GM12878 (cell line): ENCODE measurements at regions not wholly inside any gene's neighbourhood (a gene's known extent, or its start where the extent isn't known, plus 50 kb on each side); places are given as distances from the start of the nearest gene placed in this dataset.

Experiments used
- ATAC-seq: fragments of 200-7000 bp; cut with Tn5 transposase; 3 replicates; pipeline ENCODE4 v1.9.1; 2020; ENCODE audit warnings: mild to moderate bottlenecking, moderate library complexity
- BruUV-seq: library from RNA; stranded (reverse); fragments of 400-500 nt; replicated peaks from 2 replicates; lab custom pipeline; 2021; lab: Mats Ljungman, UMichigan
- CTCF ChIA-PET: fragments of 300-600 bp; sonication (Branson Sonifier 250); formaldehyde crosslinking; extraction: SDS; loops from one replicate; lab custom pipeline; 2021; ENCODE audit warnings: inconsistent platforms; lab: Yijun Ruan, JAX
- POLR2A ChIA-PET: fragments of 350-600 bp; formaldehyde crosslinking; extraction: SDS; loops from one replicate; lab custom pipeline; 2021; ENCODE audit warnings: inconsistent platforms; lab: Charles Lee
- RAD21 ChIA-PET: fragments of 300-600 bp; sonication (Branson Sonifier 250); formaldehyde crosslinking; loops from one replicate; lab custom pipeline; 2023; ENCODE audit warnings: antibody characterized with exemption; ENCODE audit not compliant: unreplicated experiment; lab: Charles Lee
- SMC1A ChIA-PET: fragments of 300-600 bp; sonication (Branson Sonifier 250); formaldehyde crosslinking; loops from one replicate; lab custom pipeline; 2023; ENCODE audit not compliant: unreplicated experiment, uncharacterized antibody; lab: Charles Lee
- DNase-seq: peaks from one replicate; pipeline ENCODE4 v3.0.0-alpha.2; 2011; ENCODE audit warnings: low read depth, low spot score
- FAIRE-seq: peaks from 3 replicates; lab custom pipeline; 2011; peaks lifted over from hg19 to GRCh38; lab: Jason Lieb, UNC
- H2AFZ ChIP-seq: 2 replicates; pipeline ENCODE4 v1.6.0; 2011; ENCODE audit warnings: low read depth, low read length, control low read depth; ENCODE audit not compliant: control insufficient read depth
- H3K27ac ChIP-seq: 2 replicates; pipeline ENCODE4 v1.5.1; 2011; ENCODE audit warnings: control low read depth; ENCODE audit not compliant: control insufficient read depth, insufficient read depth
- H3K27me3 ChIP-seq, 2 experiments: replicated peaks in 1 of 2; 2 replicates each; pipeline versions ENCODE4 v1.6.0 to v1.6.1; 2011; ENCODE audit warnings: low read length in 1 of 2; ENCODE audit not compliant: control insufficient read depth in 2 of 2, insufficient read depth in 2 of 2
- H3K36me3 ChIP-seq, 2 experiments: 2 replicates each; pipeline ENCODE4 v1.5.1; 2011; ENCODE audit warnings: low read length in 1 of 2; ENCODE audit not compliant: control insufficient read depth in 2 of 2, insufficient read depth in 2 of 2
- H3K4me1 ChIP-seq: 2 replicates; pipeline ENCODE4 v1.6.1; 2011; ENCODE audit warnings: mild to moderate bottlenecking, low read length, moderate library complexity, mixed read lengths; ENCODE audit not compliant: control insufficient read depth, insufficient read depth
- H3K4me2 ChIP-seq: 2 replicates; pipeline ENCODE4 v1.6.0; 2011; ENCODE audit warnings: control low read depth; ENCODE audit not compliant: control insufficient read depth, insufficient read depth
- H3K4me3 ChIP-seq: fragments of 200-600 bp; sonication (generic); 2 replicates; pipeline ENCODE4 v1.5.1; 2016
- H3K79me2 ChIP-seq: 2 replicates; pipeline ENCODE4 v1.6.0; 2011; ENCODE audit warnings: low read length; ENCODE audit not compliant: control insufficient read depth, insufficient read depth
- H3K9ac ChIP-seq: 2 replicates; pipeline ENCODE4 v1.8.0; 2011; ENCODE audit warnings: low read length, control low read depth, mixed read lengths; ENCODE audit not compliant: control insufficient read depth, insufficient read depth
- H3K9me3 ChIP-seq: replicated peaks from 3 replicates; pipeline ENCODE4 v1.5.1; 2011; ENCODE audit warnings: mild to moderate bottlenecking, low read length; ENCODE audit not compliant: control insufficient read depth, insufficient read depth
- H4K20me1 ChIP-seq: 2 replicates; pipeline ENCODE4 v1.6.0; 2011; ENCODE audit not compliant: control insufficient read depth, insufficient read depth
- BCL11A ChIP-seq: IDR thresholded peaks from 2 replicates; pipeline ENCODE4 v1.6.1; 2011; ENCODE audit warnings: low read depth, low read length
- ZNF217 ChIP-seq: fragments of 450-650 bp; IDR thresholded peaks from 2 replicates; pipeline ENCODE4 v1.6.1; 2017; ENCODE audit warnings: antibody characterized with exemption, mild to moderate bottlenecking
- ZNF384 ChIP-seq: IDR thresholded peaks from 2 replicates; pipeline ENCODE4 v1.6.1; 2012; ENCODE audit warnings: low read depth, mild to moderate bottlenecking, low read length, improper control_type of control experiment, borderline replicate concordance
- ZSCAN29 ChIP-seq: fragments of 450-650 bp; IDR thresholded peaks from 2 replicates; pipeline ENCODE4 v1.6.1; 2017; ENCODE audit warnings: mild to moderate bottlenecking, moderate library complexity
- in situ Hi-C: fragments of 300-500 bp; cut with MboI; formaldehyde crosslinking; loops from 9 replicates; pipeline ENCODE4 v1.14.3; 2018; ENCODE audit warnings: mixed read lengths
- intact Hi-C: fragments of 100-400 bp; cut with micrococcal nuclease; formaldehyde crosslinking; loops from one replicate; pipeline ENCODE4 v1.14.2; 2022; ENCODE audit not compliant: unreplicated experiment
- TF ChIP-seq, protein P1 (sequence below), 3 experiments: IDR thresholded peaks in 2 of 3; conservative IDR thresholded peaks in 1 of 3; 2 replicates each; pipeline ENCODE4 v1.5.1; 2011; ENCODE audit warnings: low read depth in 3 of 3, low read length in 3 of 3, mild to moderate bottlenecking in 3 of 3, control low read depth in 2 of 3, moderate library complexity in 2 of 3, inconsistent platforms in 1 of 3, mixed read lengths in 1 of 3; ENCODE audit not compliant: control insufficient read depth in 2 of 3, insufficient read depth in 1 of 3; ENCODE audit errors: extremely low read depth in 1 of 3
- TF ChIP-seq, protein P2 (sequence below): fragments of 450-650 bp; conservative IDR thresholded peaks from 2 replicates; pipeline ENCODE4 v1.6.1; 2017; ENCODE audit warnings: mild to moderate bottlenecking, moderate library complexity
- TF ChIP-seq, protein P3 (sequence below): fragments of 450-650 bp; IDR thresholded peaks from 2 replicates; pipeline ENCODE4 v1.6.1; 2014; ENCODE audit warnings: mild to moderate bottlenecking
- TF ChIP-seq, protein P4 (sequence below): fragments of 450-650 bp; IDR thresholded peaks from 2 replicates; pipeline ENCODE4 v1.6.1; 2016; ENCODE audit warnings: mild to moderate bottlenecking

DNA sequence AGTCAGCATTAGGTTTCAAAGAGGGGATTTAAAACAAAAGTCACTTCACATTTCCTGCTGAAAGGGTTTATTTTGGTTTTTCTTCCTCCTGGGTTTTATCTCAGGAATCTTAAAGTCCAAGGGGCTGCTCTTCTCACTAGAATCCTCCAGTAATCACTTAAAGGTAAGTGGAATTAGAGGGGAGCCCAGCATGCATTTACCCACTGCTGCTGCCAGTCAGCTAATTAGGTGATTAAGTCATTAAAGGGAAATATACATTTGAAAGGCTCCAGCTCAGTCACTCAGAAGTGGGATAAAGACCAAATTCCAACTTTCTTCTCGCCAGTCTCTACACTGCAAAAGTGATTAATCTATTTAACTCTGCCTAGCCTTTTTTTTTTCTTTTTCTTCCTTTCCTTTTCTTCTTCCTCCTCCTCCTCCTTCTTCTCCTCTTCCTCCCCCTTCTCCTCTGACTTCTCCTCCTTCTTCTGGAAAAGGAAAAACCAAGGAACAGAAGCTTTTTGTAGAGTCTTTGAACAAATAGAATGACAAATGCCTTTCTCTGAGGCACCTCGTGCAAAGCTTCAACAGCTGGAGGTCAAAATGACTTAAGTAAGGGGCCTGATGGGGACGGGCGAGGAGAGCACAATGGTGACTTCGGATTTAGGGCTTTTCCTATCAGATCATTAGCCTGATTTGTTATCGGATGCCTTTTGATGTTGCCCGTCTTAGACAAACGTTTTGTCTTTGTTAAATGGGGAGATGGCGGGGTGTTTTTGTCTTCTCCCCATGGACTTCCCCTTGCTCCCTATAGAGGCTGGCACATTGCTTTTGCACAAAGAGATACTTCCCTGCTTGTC, 617.6 kb downstream of the IRX1 start (continued):
- TF ChIP-seq, protein P1, sequence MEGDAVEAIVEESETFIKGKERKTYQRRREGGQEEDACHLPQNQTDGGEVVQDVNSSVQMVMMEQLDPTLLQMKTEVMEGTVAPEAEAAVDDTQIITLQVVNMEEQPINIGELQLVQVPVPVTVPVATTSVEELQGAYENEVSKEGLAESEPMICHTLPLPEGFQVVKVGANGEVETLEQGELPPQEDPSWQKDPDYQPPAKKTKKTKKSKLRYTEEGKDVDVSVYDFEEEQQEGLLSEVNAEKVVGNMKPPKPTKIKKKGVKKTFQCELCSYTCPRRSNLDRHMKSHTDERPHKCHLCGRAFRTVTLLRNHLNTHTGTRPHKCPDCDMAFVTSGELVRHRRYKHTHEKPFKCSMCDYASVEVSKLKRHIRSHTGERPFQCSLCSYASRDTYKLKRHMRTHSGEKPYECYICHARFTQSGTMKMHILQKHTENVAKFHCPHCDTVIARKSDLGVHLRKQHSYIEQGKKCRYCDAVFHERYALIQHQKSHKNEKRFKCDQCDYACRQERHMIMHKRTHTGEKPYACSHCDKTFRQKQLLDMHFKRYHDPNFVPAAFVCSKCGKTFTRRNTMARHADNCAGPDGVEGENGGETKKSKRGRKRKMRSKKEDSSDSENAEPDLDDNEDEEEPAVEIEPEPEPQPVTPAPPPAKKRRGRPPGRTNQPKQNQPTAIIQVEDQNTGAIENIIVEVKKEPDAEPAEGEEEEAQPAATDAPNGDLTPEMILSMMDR (IDR thresholded peaks at IDR 0.05 in 2 of 3, conservative IDR thresholded peaks at IDR 0.05 in 1 of 3; ENCODE audit: control insufficient read depth in 2 of 3, extremely low read depth in 1 of 3, insufficient read depth in 1 of 3, low read depth in 3 of 3, low read length in 3 of 3) = no peak
- TF ChIP-seq ZSCAN29 = no peak
- TF ChIP-seq, protein P2, sequence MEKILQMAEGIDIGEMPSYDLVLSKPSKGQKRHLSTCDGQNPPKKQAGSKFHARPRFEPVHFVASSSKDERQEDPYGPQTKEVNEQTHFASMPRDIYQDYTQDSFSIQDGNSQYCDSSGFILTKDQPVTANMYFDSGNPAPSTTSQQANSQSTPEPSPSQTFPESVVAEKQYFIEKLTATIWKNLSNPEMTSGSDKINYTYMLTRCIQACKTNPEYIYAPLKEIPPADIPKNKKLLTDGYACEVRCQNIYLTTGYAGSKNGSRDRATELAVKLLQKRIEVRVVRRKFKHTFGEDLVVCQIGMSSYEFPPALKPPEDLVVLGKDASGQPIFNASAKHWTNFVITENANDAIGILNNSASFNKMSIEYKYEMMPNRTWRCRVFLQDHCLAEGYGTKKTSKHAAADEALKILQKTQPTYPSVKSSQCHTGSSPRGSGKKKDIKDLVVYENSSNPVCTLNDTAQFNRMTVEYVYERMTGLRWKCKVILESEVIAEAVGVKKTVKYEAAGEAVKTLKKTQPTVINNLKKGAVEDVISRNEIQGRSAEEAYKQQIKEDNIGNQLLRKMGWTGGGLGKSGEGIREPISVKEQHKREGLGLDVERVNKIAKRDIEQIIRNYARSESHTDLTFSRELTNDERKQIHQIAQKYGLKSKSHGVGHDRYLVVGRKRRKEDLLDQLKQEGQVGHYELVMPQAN = no peak
- TF ChIP-seq ZNF217 = no peak
- TF ChIP-seq, protein P3, sequence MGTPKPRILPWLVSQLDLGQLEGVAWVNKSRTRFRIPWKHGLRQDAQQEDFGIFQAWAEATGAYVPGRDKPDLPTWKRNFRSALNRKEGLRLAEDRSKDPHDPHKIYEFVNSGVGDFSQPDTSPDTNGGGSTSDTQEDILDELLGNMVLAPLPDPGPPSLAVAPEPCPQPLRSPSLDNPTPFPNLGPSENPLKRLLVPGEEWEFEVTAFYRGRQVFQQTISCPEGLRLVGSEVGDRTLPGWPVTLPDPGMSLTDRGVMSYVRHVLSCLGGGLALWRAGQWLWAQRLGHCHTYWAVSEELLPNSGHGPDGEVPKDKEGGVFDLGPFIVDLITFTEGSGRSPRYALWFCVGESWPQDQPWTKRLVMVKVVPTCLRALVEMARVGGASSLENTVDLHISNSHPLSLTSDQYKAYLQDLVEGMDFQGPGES = no peak

DNA sequence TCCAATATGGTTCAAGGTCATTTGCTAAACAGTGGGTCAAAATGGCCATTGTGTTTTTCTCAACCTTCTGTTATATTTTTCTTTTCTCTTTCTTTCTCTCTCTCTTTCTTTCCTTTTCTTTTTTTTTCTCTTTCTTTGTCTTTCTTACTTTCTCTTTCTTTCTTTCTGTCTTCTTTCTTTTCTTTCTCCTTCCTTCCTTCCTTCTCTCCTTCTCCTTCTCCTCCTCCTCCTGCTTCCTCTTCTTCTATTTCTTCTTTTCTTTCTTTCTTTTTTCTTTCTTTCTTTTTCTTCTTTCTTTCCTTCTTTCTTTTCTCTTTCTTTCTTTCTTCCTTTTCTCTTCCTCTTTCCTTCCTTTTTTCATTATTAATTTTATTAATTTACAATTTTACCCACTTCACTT, 619.5 kb downstream of the IRX1 start:
- intact Hi-C loops = no loop called here

More for the DNA sequence above, 619.5 kb downstream of the IRX1 start:
- ChIA-PET SMC1A (no interaction called here), CTCF (no interaction called here), RAD21 (no interaction called here), POLR2A (no interaction called here)
- Histone ChIP-seq H3K4me2 (no peak overlapping the region), H3K36me3 (no peaks in the 10 kb centered on the region), H2AFZ (no peak overlapping the region), H3K27me3 (no peaks in the 10 kb centered on the region), H3K4me1 (no peaks in the 10 kb centered on the region), H3K9ac (no peak overlapping the region), H3K27ac (no peak overlapping the region), H4K20me1 (no peaks in the 10 kb centered on the region), H3K4me3 (no peak overlapping the region), H3K9me3 (no peaks in the 10 kb centered on the region), H3K79me2 (no peaks in the 10 kb centered on the region)
- TF ChIP-seq ZNF384 (no peak), BCL11A (no peak)
- TF ChIP-seq, protein P1 (IDR thresholded peaks at IDR 0.05 in 2 of 3, conservative IDR thresholded peaks at IDR 0.05 in 1 of 3; ENCODE audit: control insufficient read depth in 2 of 3, extremely low read depth in 1 of 3, insufficient read depth in 1 of 3, low read depth in 3 of 3, low read length in 3 of 3) = no peak
- TF ChIP-seq, protein P4, sequence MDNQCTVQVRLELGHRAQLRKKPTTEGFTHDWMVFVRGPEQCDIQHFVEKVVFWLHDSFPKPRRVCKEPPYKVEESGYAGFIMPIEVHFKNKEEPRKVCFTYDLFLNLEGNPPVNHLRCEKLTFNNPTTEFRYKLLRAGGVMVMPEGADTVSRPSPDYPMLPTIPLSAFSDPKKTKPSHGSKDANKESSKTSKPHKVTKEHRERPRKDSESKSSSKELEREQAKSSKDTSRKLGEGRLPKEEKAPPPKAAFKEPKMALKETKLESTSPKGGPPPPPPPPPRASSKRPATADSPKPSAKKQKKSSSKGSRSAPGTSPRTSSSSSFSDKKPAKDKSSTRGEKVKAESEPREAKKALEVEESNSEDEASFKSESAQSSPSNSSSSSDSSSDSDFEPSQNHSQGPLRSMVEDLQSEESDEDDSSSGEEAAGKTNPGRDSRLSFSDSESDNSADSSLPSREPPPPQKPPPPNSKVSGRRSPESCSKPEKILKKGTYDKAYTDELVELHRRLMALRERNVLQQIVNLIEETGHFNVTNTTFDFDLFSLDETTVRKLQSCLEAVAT = no peak
- FAIRE-seq (no peak), ATAC-seq (no peak), DNase-seq (no peak)
- in situ Hi-C loops = no loop called here
- BruUV-seq = no TSS peak
